ENCODE measurements at regions not wholly inside any gene's neighbourhood (a gene's known extent, or its start where the extent isn't known, plus 50 kb on each side); places are given as distances from the start of the nearest gene placed in this dataset.

GRCh38 chr2:160609346-160609745 is 115.7 kb upstream of the RBMS1 start:
- in situ Hi-C loops (cut with HindIII; ENCODE audit: low sequenced_read_pairs): no loop called here
- DNase-seq (ENCODE audit: low read depth): no peak
- no peak overlapping the region for H3K4me3 ChIP-seq (ENCODE audit: low read depth, low read length)
- TF ChIP-seq CTCF (IDR thresholded peaks at IDR 0.05; ENCODE audit: low read depth, low read length, missing control alignments): no peak

GRCh38 chr2:160610041-160610440 is 116.4 kb upstream of the RBMS1 start:
- H3K4me3 ChIP-seq (ENCODE audit: low read depth, low read length): no peak overlapping the region
- TF ChIP-seq CTCF (IDR thresholded peaks at IDR 0.05; ENCODE audit: low read depth, low read length, missing control alignments): no peak
- DNase-seq (ENCODE audit: low read depth): no peak
- in situ Hi-C loops (cut with HindIII; ENCODE audit: low sequenced_read_pairs): no loop called here

GRCh38 chr2:160612266-160612856 is 118.8 kb upstream of the RBMS1 start:
- peak; percentile 89 for DNase-seq (ENCODE audit: low read depth)
- in situ Hi-C loops (cut with HindIII; ENCODE audit: low sequenced_read_pairs): no loop called here
- H3K4me3 ChIP-seq (ENCODE audit: low read depth, low read length): no peak overlapping the region
- TF ChIP-seq CTCF (IDR thresholded peaks at IDR 0.05; ENCODE audit: low read depth, low read length, missing control alignments): no peak

GRCh38 chr2:160613466-160614153 is 120.0 kb upstream of the RBMS1 start:
- TF ChIP-seq CTCF (IDR thresholded peaks at IDR 0.05; ENCODE audit: low read depth, low read length, missing control alignments): no peak
- peak; percentile 64 for DNase-seq (ENCODE audit: low read depth)
- no peak overlapping the region for H3K4me3 ChIP-seq (ENCODE audit: low read depth, low read length)
- in situ Hi-C loops (cut with HindIII; ENCODE audit: low sequenced_read_pairs): no loop called here

- TF ChIP-seq CTCF (IDR thresholded peaks at IDR 0.05; ENCODE audit: low read depth, low read length, missing control alignments): no peak
- DNase-seq (ENCODE audit: low read depth): no peak
- in situ Hi-C loops (cut with HindIII; ENCODE audit: low sequenced_read_pairs): no loop called here
- H3K4me3 ChIP-seq (ENCODE audit: low read depth, low read length): no peak overlapping the region
Observed at GRCh38 chr2:160614391-160614790, 120.8 kb upstream of the RBMS1 start.

- DNase-seq (ENCODE audit: low read depth): no peak
- no peak for TF ChIP-seq CTCF (IDR thresholded peaks at IDR 0.05; ENCODE audit: low read depth, low read length, missing control alignments)
- in situ Hi-C loops (cut with HindIII; ENCODE audit: low sequenced_read_pairs): no loop called here
- no peak overlapping the region for H3K4me3 ChIP-seq (ENCODE audit: low read depth, low read length)
Observed at GRCh38 chr2:160615706-160616105, 122.1 kb upstream of the RBMS1 start.

Measured in astrocyte of the cerebellum (primary cell).